HUES48 (cell line): ENCODE measurements at regions not wholly inside any gene's neighbourhood (a gene's known extent, or its start where the extent isn't known, plus 50 kb on each side); places are given as distances from the start of the nearest gene placed in this dataset.

Experiments used
- H3K27ac ChIP-seq: one replicate; pipeline ENCODE4 v1.7.0; 2013; ENCODE audit warnings: low read depth, low read length, inconsistent platforms
- H3K27me3 ChIP-seq: 2 replicates; pipeline ENCODE4 v1.6.1; 2013; ENCODE audit warnings: mild to moderate bottlenecking, low read length; ENCODE audit not compliant: control insufficient read depth, insufficient read depth
- H3K36me3 ChIP-seq: 2 replicates; pipeline ENCODE4 v1.6.1; 2013; ENCODE audit warnings: low read length; ENCODE audit not compliant: control insufficient read depth, insufficient read depth
- H3K4me1 ChIP-seq: 2 replicates; pipeline ENCODE4 v1.6.1; 2013; ENCODE audit warnings: mild to moderate bottlenecking, low read length; ENCODE audit not compliant: control insufficient read depth, insufficient read depth
- H3K4me3 ChIP-seq: 2 replicates; pipeline ENCODE4 v1.5.1; 2013; ENCODE audit warnings: mild to moderate bottlenecking, low read depth, low read length
- H3K9ac ChIP-seq: 2 replicates; pipeline ENCODE4 v1.6.1; 2013; ENCODE audit warnings: mild to moderate bottlenecking, low read depth, low read length, moderate library complexity
- H3K9me3 ChIP-seq: 2 replicates; pipeline ENCODE4 v1.6.1; 2013; ENCODE audit warnings: low read length; ENCODE audit not compliant: control insufficient read depth, insufficient read depth

DNA sequence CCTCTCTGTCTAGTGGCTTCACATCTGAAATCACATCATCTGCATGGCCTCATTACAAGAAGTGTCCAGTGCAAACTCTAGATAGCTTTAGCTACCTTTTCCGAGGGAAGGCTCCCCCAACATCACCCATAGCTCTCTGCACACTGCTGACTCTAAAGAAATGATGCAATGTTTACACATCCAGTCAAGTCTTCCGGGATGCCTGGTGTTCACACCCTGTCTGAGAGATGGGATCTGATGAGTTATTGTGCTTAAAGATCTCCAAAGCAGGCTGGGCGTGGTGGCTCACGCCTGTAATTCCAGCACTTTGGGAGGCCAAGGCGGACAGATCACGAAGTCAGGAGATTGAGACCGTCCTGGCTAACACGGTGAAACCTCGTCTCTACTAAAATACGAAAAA, 404.6 kb upstream of the IRAK1BP1 start:
- Histone ChIP-seq H3K4me1 (no peaks in the 10 kb centered on the region), H3K36me3 (no peaks in the 10 kb centered on the region), H3K4me3 (no peak overlapping the region), H3K27ac (no peak overlapping the region), H3K9ac (no peak overlapping the region), H3K27me3 (no peaks in the 10 kb centered on the region), H3K9me3 (peaks cover 14% of the 10 kb centered on the region)

DNA sequence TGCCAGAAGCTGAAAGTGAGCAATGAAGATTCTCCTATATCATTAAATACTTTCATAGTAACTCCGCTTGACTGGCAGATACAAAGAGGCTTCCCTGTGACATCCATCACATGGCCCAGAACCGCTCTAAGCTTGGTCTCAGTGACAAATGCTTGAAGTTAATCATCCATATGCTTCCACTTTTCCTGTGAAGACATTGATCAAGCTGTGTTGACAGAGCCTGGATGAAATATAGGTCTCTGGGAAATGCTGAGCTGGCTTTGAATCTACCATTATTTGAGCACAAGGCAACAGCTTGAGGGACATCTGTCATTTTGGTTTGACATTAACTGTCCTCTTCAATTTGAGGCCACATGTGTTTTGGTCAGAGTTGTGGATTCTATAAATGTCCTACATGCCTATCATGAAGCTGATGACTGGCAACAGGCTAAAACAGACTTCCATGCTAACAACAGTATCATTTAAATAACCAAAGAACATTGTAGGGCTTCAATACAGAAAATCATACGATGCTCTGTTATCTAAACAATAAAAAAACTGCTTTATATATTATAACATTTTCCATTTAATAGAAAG, 402.2 kb upstream of the IRAK1BP1 start:
- H3K27me3 ChIP-seq = no peaks in the 10 kb centered on the region
- H3K9me3 ChIP-seq = peaks cover 14% of the 10 kb centered on the region
- no peaks in the 10 kb centered on the region for H3K36me3 ChIP-seq
- H3K4me1 ChIP-seq = no peaks in the 10 kb centered on the region
- no peak overlapping the region for H3K27ac ChIP-seq
- no peak overlapping the region for H3K4me3 ChIP-seq
- no peak overlapping the region for H3K9ac ChIP-seq

GRCh38 chr6:78476561-78476960, 390.8 kb upstream of the IRAK1BP1 start:
- H3K27me3 ChIP-seq = no peaks in the 10 kb centered on the region

DNA sequence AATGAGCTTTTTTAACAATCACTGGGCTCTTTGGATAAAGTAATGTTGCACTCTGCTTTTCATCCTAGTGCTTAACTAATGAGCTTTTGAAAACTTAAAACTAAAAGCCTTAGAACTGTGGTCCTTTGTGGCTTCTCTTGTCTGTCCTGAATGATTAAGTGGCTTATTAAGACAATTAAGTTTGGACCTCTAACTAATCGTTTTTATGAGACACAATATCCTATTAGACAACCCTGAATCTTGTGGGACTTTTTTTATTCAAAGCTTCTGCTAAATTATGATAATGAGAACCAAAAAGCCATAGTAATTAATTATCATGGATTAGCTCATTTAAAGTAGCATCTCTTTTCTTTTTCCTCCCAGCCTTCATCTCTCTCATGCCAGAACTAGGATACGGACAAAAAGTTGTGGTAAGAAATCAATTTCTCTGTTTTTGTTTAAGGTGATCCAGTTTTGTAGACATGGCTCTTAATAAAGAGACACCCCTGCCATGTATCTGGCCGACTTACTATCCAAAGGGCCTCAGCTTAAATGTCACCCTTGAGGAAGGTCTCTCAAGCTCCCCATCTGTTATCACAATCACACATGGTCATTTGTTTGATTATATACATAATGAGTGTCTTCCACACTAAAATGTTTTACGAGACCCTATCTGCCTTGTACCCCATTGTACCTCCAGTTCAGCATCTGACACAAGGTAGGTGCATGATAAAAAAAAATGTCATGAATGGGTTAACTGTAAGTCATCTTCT, 384.4 kb upstream of the IRAK1BP1 start:
- Histone ChIP-seq H3K27me3 (no peaks in the 10 kb centered on the region), H3K27ac (no peak overlapping the region), H3K4me3 (no peak overlapping the region), H3K9ac (no peak overlapping the region), H3K36me3 (no peaks in the 10 kb centered on the region), H3K4me1 (no peaks in the 10 kb centered on the region), H3K9me3 (no peaks in the 10 kb centered on the region)

More at GRCh38 chr6:78476561-78476960, 390.8 kb upstream of the IRAK1BP1 start:
- no peak overlapping the region for H3K27ac ChIP-seq
- no peaks in the 10 kb centered on the region for H3K4me1 ChIP-seq
- no peaks in the 10 kb centered on the region for H3K36me3 ChIP-seq
- H3K9ac ChIP-seq = no peak overlapping the region
- no peak overlapping the region for H3K4me3 ChIP-seq
- no peaks in the 10 kb centered on the region for H3K9me3 ChIP-seq

DNA sequence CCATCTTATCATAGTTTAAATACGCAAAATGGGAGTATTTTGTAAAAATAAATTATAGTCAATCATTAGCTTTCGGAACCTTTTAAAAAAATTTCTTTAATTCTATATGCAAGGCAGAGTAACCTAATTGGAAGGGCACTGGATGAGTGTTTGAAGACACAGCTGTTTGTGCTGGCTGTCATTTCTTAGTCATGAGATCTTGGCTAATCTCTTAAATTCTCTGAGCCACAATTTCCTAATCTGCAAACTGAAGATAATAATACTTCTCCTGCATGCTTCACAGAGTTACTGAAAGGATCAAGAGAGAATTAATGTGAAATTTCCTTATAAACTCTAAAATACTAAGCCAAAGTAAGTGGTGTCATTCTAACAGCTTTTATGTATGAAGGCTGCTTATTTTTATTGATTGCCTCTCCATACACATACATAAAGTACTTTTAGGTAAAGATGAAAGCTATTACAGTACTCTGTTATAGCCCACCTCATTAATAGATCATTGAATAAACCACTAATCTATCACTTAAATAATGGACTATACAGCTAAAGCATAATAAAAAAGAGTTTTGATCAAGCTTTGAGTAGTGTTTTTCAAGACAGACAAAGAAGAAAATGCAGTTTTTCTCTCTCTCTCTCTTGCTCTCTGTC, 383.7 kb upstream of the IRAK1BP1 start:
- H3K9me3 ChIP-seq = no peaks in the 10 kb centered on the region
- H3K4me1 ChIP-seq = no peaks in the 10 kb centered on the region
- H3K9ac ChIP-seq = no peak overlapping the region
- H3K4me3 ChIP-seq = no peak overlapping the region
- no peak overlapping the region for H3K27ac ChIP-seq
- no peaks in the 10 kb centered on the region for H3K27me3 ChIP-seq
- no peaks in the 10 kb centered on the region for H3K36me3 ChIP-seq

GRCh38 chr6:78484198-78485064, 382.9 kb upstream of the IRAK1BP1 start:
- Histone ChIP-seq H3K4me1 (no peaks in the 10 kb centered on the region), H3K9me3 (no peaks in the 10 kb centered on the region), H3K36me3 (no peaks in the 10 kb centered on the region), H3K27ac (no peak overlapping the region), H3K9ac (no peak overlapping the region), H3K4me3 (no peak overlapping the region), H3K27me3 (no peaks in the 10 kb centered on the region)

DNA sequence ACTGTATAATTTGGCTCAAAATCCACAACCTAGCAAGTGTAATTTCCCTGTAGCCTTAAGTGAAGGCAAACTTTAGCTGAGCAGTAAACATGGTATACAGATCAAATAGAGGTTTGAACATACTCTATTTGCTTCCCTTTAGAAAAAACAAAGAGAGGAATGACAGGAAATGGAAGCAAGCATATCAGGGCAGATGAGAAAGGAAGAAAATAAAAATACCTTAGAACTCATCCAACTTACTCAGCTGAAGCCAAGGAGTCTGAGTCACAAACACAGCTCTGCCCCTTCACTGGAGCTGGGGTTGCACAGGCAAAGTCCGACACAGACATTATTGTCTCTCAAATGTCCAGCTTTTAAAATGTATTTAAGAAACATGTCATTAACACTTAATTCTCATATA, 379.9 kb upstream of the IRAK1BP1 start:
- no peaks in the 10 kb centered on the region for H3K27me3 ChIP-seq
- no peaks in the 10 kb centered on the region for H3K4me1 ChIP-seq
- H3K4me3 ChIP-seq = no peak overlapping the region
- no peak overlapping the region for H3K9ac ChIP-seq
- no peaks in the 10 kb centered on the region for H3K36me3 ChIP-seq
- H3K9me3 ChIP-seq = no peaks in the 10 kb centered on the region
- no peak overlapping the region for H3K27ac ChIP-seq

DNA sequence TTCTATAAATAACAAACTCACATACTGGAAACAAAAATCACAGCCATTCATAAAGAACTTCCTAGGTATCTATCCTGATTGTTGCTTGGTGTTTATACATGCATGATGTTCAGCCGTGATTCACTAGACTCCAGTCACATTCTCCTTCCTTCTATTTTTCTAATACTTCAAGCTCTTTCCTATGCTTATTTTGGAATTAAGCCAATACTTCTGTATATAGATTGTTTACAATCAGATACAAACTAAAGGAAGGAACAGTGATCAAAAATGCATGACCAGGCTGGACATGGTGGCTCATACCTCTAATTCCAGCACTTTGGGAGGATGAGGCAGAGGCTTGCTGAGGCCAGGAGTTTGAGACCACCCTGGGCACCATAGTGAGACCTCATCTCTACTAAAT, 377.5 kb upstream of the IRAK1BP1 start:
- H3K4me1 ChIP-seq = no peaks in the 10 kb centered on the region
- no peaks in the 10 kb centered on the region for H3K9me3 ChIP-seq
- no peak overlapping the region for H3K27ac ChIP-seq
- H3K27me3 ChIP-seq = no peaks in the 10 kb centered on the region
- no peak overlapping the region for H3K4me3 ChIP-seq
- no peak overlapping the region for H3K9ac ChIP-seq
- H3K36me3 ChIP-seq = no peaks in the 10 kb centered on the region

DNA sequence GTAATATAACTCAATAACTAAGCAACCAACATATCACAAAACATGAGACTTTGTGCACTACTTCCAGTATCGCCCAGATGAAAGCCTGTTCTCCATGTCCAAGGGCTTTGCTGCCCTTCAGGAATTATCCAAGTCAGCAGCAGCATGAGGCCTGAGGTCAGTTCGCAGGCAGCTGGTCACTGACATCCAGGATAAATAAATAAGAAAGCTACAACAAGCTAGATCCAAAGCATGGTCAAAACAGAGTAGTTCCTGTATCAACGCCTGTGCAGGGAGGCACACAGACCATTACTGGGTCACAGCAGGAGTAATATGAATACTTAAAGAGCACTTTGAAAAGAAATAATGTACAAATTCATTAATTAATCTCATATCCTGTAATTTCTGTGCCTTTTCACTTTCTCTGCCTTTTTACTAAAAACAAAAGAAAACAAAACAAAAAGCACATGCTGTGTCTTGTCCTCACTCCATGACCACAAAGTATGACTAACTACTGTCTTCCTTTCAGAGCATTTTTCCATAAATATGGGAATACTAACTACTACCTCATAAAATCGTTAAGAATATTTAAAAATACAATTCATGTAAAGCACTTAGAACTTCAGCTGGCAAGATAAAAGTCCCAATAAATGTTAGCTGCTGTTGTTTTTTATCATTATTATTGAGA, 374.9 kb upstream of the IRAK1BP1 start:
- Histone ChIP-seq H3K9ac (no peak overlapping the region), H3K9me3 (no peaks in the 10 kb centered on the region), H3K4me1 (no peaks in the 10 kb centered on the region), H3K27me3 (no peaks in the 10 kb centered on the region), H3K27ac (no peak overlapping the region), H3K4me3 (no peak overlapping the region), H3K36me3 (no peaks in the 10 kb centered on the region)

DNA sequence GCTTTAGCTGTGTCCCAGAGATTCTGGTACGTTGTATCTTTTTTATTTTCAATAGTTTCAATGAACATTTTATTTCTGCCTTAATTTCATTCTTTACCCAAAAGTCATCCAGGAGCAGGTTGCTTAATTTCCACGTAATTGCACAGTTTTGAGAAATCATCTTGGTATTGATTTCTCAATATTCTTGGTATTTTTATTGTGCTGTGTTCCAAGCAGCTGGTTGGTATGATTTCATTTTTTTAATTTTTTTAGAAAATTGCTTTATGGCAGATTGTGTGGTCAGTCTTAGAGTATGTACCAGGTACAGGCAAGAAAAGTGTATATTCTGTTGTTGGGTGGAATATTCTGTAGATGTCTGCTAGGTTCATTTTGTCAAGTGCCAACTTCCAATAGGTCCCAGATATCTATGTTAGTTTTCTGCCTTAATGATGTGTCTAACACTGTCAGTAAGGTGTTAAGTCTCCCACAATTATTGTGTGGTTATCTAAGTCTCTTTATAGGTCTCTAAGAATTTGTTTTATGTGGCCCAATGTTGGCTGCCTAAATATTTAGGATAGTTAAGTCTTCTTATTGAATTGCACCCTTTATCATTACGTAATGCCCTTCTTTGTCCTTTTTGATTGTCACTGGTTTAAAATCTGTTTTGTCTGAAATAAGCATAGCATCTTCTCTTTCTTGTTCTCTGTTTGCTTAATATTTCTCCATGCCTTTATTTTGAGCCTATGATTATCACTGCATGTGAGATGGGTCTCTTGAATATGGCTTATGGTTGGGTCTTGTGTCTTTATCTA, 366.9 kb upstream of the IRAK1BP1 start:
- Histone ChIP-seq H3K4me1 (no peaks in the 10 kb centered on the region), H3K27me3 (no peaks in the 10 kb centered on the region), H3K27ac (no peak overlapping the region), H3K9me3 (no peaks in the 10 kb centered on the region), H3K9ac (no peak overlapping the region), H3K36me3 (no peaks in the 10 kb centered on the region), H3K4me3 (no peak overlapping the region)
